ENCODE measurements at regions not wholly inside any gene's neighbourhood (a gene's known extent, or its start where the extent isn't known, plus 50 kb on each side); places are given as distances from the start of the nearest gene placed in this dataset.

DNA sequence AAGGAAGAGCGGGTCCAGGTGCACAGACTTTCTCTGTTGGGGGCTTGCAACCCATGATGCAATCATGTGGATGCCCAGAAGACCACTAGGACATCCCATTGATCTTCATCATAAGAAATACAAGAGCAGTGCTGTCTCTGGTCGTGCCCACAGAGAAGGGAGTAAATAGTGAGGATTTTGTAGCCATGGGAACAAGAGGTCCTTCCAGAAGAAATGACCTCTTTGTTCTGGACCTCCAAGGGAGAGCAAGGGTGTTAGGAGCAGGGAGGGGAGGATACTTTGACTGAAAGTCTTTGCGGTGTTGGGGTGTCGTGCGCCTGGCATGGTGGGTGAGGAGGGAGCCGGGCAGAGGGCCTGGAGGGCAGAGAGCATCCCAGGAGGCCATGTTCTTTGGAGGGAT is 55.0 kb upstream of the EN2 start:
- TF ChIP-seq ZNF114 (CRISPR knock-in tag; IDR thresholded peaks at IDR 0.05): no peak
- no peak for TF ChIP-seq EZH2phosphoT487 (IDR thresholded peaks at IDR 0.05; ENCODE audit: unreplicated experiment)
- Histone ChIP-seq H3K4me3 (no peak overlapping the region), H3F3A (replicated peaks; ENCODE audit: low read depth) (no peaks in the 10 kb centered on the region; the same call in 1 of the 2 replicates), H3K36me3 (ENCODE audit: insufficient read depth) (no peaks in the 10 kb centered on the region), H3K79me2 (replicated peaks; ENCODE audit: insufficient read depth) (no peaks in the 10 kb centered on the region), H3K27ac (ENCODE audit: low read depth) (no peak overlapping the region), H2AFZ (no peak overlapping the region), H3K9me2 (ENCODE audit: insufficient read depth) (no peaks in the 10 kb centered on the region), H3K4me1 (ENCODE audit: insufficient read depth) (no peaks in the 10 kb centered on the region), H3K27me3 (ENCODE audit: insufficient read depth) (no peaks in the 10 kb centered on the region), H4K20me1 (replicated peaks; ENCODE audit: insufficient read depth) (no peaks in the 10 kb centered on the region), H3K4me2 (no peak overlapping the region)
- ATAC-seq (no peak), DNase-seq (ENCODE audit: low spot score) (no peak)
- Mint-ChIP-seq H3K4me1 (no peaks in the 10 kb centered on the region; the same call in 2 of the 3 replicates), H3K9me3 (peaks cover 11% of the 10 kb centered on the region), H3K27ac (no peak overlapping the region), H3K27me3 (ENCODE audit: insufficient read depth, low read depth, poor library complexity) (peaks cover 13% of the 10 kb centered on the region), H3K36me3 (ENCODE audit: low read depth) (peaks cover 4% of the 10 kb centered on the region; the same call in 1 of the 3 replicates), H3K4me3 (no peak overlapping the region)

DNA sequence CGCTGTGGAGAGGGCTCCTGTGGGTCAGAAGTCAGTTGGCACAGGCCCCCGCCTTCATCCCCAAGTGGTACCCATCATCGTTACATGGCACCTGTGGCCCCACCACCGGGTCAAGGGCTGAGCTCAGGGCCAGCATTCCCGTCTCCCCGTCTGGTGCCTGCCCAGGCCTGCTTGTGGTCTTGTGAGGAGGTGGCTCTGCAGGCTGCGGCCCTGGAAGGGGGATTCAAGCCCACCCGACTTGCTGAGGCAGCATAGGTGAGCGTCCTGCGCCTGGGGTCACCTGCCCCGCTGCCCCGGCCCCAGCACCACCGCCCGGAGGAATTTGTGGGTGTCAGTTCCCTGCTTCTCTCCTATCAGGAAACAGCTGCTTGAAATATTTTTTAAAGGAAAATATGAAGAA is 53.0 kb upstream of the EN2 start:
- Histone ChIP-seq H3F3A (replicated peaks; ENCODE audit: low read depth) (no peaks in the 10 kb centered on the region; the same call in 1 of the 2 replicates), H3K4me1 (ENCODE audit: insufficient read depth) (no peaks in the 10 kb centered on the region), H4K20me1 (replicated peaks; ENCODE audit: insufficient read depth) (no peaks in the 10 kb centered on the region), H3K79me2 (replicated peaks; ENCODE audit: insufficient read depth) (no peaks in the 10 kb centered on the region), H3K9me2 (ENCODE audit: insufficient read depth) (no peaks in the 10 kb centered on the region), H3K4me3 (no peak overlapping the region), H3K27me3 (ENCODE audit: insufficient read depth) (no peaks in the 10 kb centered on the region), H2AFZ (no peak overlapping the region), H3K4me2 (no peak overlapping the region), H3K27ac (ENCODE audit: low read depth) (no peak overlapping the region), H3K36me3 (ENCODE audit: insufficient read depth) (no peaks in the 10 kb centered on the region)
- no peaks in the 10 kb centered on the region for H3K36me3 Mint-ChIP-seq (ENCODE audit: low read depth)
- H3K27me3 Mint-ChIP-seq (ENCODE audit: insufficient read depth, low read depth, poor library complexity): peaks cover 20% of the 10 kb centered on the region
- H3K4me3 Mint-ChIP-seq: no peak overlapping the region
- peaks cover 4% of the 10 kb centered on the region; the same call in 1 of the 3 replicates for H3K9me3 Mint-ChIP-seq
- ATAC-seq: no peak
- H3K4me1 Mint-ChIP-seq: peaks cover 9% of the 10 kb centered on the region
- no peak for TF ChIP-seq EZH2phosphoT487 (IDR thresholded peaks at IDR 0.05; ENCODE audit: unreplicated experiment)
- TF ChIP-seq ZNF114 (CRISPR knock-in tag; IDR thresholded peaks at IDR 0.05): no peak
- no peak for TF ChIP-seq STAT1 (IDR thresholded peaks at IDR 0.05; ENCODE audit: unreplicated experiment)
- TF ChIP-seq NANOG (IDR thresholded peaks at IDR 0.05; ENCODE audit: borderline replicate concordance): no peak
- no peak overlapping the region for H3K27ac Mint-ChIP-seq
- DNase-seq (ENCODE audit: low spot score): no peak

DNA sequence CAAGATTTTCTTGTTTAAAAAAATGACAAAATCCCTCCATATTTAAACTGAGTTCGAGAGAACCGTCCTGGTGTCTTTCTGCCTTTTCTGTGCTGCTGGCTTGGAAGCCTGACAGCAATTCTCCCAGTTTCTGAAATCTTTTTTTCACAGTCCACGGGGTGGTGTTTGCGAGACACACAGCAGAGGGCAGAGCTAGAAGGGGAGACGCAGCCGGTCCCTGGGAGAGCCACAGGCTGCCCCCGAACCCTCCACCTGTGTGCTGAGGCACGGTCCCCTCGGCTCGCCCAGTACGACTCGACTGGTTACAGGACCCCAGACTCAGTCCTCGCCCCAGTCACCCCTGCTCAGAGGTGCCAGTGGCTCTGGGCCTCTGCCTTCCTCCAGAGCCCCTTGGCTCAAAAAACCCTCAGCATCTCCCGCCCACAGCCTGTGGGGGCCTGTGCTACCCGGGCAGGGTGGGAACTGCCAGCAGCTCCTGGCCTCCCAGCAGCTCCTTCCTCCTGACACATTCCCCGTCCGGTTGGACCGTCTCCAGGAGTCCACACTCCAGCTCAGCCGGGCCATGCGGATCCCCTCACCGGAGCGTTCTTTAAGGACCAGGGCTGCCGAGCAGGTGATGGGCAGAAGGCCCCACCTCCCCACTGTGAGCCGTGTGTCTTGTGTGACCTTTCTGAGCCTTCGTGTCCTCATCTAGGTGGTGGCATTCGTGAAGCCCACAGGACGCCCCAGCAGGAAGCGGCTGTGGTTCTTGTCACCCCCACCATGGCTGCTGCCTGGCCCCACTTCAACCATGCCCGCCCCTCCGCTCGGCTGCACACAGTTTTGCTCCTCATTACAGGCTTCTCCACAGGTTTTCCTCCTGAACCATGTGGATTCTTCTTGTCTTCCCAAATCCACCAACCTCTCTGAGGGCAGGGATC is 52.3 kb upstream of the EN2 start:
- no peak overlapping the region for H3K4me3 ChIP-seq
- Mint-ChIP-seq H3K4me3 (no peak overlapping the region), H3K27me3 (ENCODE audit: insufficient read depth, low read depth, poor library complexity) (peaks cover 18% of the 10 kb centered on the region), H3K36me3 (ENCODE audit: low read depth) (no peaks in the 10 kb centered on the region), H3K27ac (no peak overlapping the region), H3K4me1 (peaks cover 12% of the 10 kb centered on the region), H3K9me3 (peaks cover 4% of the 10 kb centered on the region; the same call in 1 of the 3 replicates)
- no peak overlapping the region for H3K4me2 ChIP-seq
- no peaks in the 10 kb centered on the region for H4K20me1 ChIP-seq (replicated peaks; ENCODE audit: insufficient read depth)
- H3F3A ChIP-seq (replicated peaks; ENCODE audit: low read depth): no peaks in the 10 kb centered on the region; the same call in 1 of the 2 replicates
- H3K9me2 ChIP-seq (ENCODE audit: insufficient read depth): no peaks in the 10 kb centered on the region
- no peaks in the 10 kb centered on the region for H3K36me3 ChIP-seq (ENCODE audit: insufficient read depth)
- H2AFZ ChIP-seq: no peak overlapping the region
- peak; percentile 77 for ATAC-seq
- no peaks in the 10 kb centered on the region for H3K79me2 ChIP-seq (replicated peaks; ENCODE audit: insufficient read depth)
- H3K4me1 ChIP-seq (ENCODE audit: insufficient read depth): no peaks in the 10 kb centered on the region
- no peak overlapping the region; the same call in 1 of the 2 replicates for H3K27ac ChIP-seq (ENCODE audit: low read depth)
- DNase-seq (ENCODE audit: low spot score): peak; percentile 50
- no peaks in the 10 kb centered on the region for H3K27me3 ChIP-seq (ENCODE audit: insufficient read depth)
- TF ChIP-seq, protein P1, sequence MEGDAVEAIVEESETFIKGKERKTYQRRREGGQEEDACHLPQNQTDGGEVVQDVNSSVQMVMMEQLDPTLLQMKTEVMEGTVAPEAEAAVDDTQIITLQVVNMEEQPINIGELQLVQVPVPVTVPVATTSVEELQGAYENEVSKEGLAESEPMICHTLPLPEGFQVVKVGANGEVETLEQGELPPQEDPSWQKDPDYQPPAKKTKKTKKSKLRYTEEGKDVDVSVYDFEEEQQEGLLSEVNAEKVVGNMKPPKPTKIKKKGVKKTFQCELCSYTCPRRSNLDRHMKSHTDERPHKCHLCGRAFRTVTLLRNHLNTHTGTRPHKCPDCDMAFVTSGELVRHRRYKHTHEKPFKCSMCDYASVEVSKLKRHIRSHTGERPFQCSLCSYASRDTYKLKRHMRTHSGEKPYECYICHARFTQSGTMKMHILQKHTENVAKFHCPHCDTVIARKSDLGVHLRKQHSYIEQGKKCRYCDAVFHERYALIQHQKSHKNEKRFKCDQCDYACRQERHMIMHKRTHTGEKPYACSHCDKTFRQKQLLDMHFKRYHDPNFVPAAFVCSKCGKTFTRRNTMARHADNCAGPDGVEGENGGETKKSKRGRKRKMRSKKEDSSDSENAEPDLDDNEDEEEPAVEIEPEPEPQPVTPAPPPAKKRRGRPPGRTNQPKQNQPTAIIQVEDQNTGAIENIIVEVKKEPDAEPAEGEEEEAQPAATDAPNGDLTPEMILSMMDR (conservative IDR thresholded peaks at IDR 0.05; ENCODE audit: low read depth in 2 of 2): peak; percentile 28 to 51; a peak in 3 of 4 replicates
- TF ChIP-seq, protein P2, sequence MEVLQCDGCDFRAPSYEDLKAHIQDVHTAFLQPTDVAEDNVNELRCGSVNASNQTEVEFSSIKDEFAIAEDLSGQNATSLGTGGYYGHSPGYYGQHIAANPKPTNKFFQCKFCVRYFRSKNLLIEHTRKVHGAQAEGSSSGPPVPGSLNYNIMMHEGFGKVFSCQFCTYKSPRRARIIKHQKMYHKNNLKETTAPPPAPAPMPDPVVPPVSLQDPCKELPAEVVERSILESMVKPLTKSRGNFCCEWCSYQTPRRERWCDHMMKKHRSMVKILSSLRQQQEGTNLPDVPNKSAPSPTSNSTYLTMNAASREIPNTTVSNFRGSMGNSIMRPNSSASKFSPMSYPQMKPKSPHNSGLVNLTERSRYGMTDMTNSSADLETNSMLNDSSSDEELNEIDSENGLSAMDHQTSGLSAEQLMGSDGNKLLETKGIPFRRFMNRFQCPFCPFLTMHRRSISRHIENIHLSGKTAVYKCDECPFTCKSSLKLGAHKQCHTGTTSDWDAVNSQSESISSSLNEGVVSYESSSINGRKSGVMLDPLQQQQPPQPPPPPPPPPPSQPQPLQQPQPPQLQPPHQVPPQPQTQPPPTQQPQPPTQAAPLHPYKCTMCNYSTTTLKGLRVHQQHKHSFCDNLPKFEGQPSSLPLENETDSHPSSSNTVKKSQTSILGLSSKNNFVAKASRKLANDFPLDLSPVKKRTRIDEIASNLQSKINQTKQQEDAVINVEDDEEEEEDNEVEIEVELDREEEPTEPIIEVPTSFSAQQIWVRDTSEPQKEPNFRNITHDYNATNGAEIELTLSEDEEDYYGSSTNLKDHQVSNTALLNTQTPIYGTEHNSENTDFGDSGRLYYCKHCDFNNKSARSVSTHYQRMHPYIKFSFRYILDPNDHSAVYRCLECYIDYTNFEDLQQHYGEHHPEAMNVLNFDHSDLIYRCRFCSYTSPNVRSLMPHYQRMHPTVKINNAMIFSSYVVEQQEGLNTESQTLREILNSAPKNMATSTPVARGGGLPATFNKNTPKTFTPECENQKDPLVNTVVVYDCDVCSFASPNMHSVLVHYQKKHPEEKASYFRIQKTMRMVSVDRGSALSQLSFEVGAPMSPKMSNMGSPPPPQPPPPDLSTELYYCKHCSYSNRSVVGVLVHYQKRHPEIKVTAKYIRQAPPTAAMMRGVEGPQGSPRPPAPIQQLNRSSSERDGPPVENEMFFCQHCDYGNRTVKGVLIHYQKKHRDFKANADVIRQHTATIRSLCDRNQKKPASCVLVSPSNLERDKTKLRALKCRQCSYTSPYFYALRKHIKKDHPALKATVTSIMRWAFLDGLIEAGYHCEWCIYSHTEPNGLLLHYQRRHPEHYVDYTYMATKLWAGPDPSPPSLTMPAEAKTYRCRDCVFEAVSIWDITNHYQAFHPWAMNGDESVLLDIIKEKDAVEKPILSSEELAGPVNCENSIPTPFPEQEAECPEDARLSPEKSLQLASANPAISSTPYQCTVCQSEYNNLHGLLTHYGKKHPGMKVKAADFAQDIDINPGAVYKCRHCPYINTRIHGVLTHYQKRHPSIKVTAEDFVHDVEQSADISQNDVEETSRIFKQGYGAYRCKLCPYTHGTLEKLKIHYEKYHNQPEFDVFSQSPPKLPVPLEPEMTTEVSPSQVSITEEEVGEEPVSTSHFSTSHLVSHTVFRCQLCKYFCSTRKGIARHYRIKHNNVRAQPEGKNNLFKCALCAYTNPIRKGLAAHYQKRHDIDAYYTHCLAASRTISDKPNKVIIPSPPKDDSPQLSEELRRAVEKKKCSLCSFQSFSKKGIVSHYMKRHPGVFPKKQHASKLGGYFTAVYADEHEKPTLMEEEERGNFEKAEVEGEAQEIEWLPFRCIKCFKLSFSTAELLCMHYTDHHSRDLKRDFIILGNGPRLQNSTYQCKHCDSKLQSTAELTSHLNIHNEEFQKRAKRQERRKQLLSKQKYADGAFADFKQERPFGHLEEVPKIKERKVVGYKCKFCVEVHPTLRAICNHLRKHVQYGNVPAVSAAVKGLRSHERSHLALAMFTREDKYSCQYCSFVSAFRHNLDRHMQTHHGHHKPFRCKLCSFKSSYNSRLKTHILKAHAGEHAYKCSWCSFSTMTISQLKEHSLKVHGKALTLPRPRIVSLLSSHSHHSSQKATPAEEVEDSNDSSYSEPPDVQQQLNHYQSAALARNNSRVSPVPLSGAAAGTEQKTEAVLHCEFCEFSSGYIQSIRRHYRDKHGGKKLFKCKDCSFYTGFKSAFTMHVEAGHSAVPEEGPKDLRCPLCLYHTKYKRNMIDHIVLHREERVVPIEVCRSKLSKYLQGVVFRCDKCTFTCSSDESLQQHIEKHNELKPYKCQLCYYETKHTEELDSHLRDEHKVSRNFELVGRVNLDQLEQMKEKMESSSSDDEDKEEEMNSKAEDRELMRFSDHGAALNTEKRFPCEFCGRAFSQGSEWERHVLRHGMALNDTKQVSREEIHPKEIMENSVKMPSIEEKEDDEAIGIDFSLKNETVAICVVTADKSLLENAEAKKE (CRISPR knock-in tag; IDR thresholded peaks at IDR 0.05): no peak

All from GM23338 (cell line).